HUES48 (cell line): ENCODE measurements at regions not wholly inside any gene's neighbourhood (a gene's known extent, or its start where the extent isn't known, plus 50 kb on each side); places are given as distances from the start of the nearest gene placed in this dataset.
"Not testable (repeated sequence)": the region's sequence is repeated elsewhere in the genome, so short reads cannot be mapped to it uniquely, and the experiment has no call there.

ENCODE experiments used
- H3K27ac ChIP-seq: one replicate; pipeline ENCODE4 v1.7.0; 2013; ENCODE audit warnings: low read depth, low read length, inconsistent platforms
- H3K27me3 ChIP-seq: 2 replicates; pipeline ENCODE4 v1.6.1; 2013; ENCODE audit warnings: mild to moderate bottlenecking, low read length; ENCODE audit not compliant: control insufficient read depth, insufficient read depth
- H3K36me3 ChIP-seq: 2 replicates; pipeline ENCODE4 v1.6.1; 2013; ENCODE audit warnings: low read length; ENCODE audit not compliant: control insufficient read depth, insufficient read depth
- H3K4me1 ChIP-seq: 2 replicates; pipeline ENCODE4 v1.6.1; 2013; ENCODE audit warnings: mild to moderate bottlenecking, low read length; ENCODE audit not compliant: control insufficient read depth, insufficient read depth
- H3K4me3 ChIP-seq: 2 replicates; pipeline ENCODE4 v1.5.1; 2013; ENCODE audit warnings: mild to moderate bottlenecking, low read depth, low read length
- H3K9ac ChIP-seq: 2 replicates; pipeline ENCODE4 v1.6.1; 2013; ENCODE audit warnings: mild to moderate bottlenecking, low read depth, low read length, moderate library complexity
- H3K9me3 ChIP-seq: 2 replicates; pipeline ENCODE4 v1.6.1; 2013; ENCODE audit warnings: low read length; ENCODE audit not compliant: control insufficient read depth, insufficient read depth

GRCh38 chr1:234824836-234825235, 214.9 kb upstream of the IRF2BP2 start:
- H3K4me1 ChIP-seq, H3K27ac ChIP-seq, H3K4me3 ChIP-seq, H3K27me3 ChIP-seq, H3K9me3 ChIP-seq, H3K9ac ChIP-seq, H3K36me3 ChIP-seq: not testable (repeated sequence)

DNA sequence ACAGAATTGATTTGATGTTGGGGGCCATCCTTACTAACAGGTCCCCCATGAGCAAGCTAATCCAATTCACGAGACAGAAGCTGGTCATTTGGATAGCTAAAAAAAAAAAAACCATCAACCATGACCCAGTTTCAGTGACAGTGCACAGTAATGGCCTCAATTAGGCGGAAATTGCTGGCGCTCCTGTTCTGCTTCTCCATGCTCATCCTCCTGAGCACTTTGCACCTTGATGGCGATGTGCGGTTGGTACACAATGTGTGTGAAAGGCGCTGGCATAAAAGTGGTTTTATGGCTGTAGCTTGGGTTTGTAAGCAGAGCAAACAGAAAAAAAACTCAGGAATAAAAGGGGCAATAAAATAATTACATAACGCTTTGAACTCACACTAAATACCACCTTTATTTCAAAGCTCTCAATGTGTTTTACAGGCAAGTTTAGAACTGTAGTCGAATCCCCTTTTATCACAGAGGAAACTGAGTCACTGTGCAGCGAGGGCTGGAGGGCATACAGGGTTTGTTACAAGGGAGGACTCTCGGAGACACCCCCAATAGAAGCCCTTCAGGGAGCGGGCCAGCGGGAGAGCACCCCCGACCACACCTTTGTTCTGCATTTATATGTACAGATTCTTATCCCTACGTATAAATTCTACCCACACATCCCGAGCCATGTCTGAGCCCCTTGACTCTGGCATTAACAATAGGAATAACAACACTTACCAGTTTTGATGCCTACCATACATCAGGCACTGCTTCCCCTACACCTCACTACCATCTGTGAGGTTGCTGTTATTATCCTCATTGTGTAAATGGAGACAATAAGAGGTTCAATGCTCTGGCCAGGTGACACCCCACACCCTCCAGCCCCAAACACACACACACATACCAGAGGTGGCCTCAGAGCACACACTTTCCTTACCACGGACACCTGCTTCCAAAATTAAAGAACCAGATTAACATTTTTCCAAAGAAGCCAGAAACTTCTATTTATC, 213.5 kb upstream of the IRF2BP2 start:
- Histone ChIP-seq H3K27me3 (no peaks in the 10 kb centered on the region), H3K4me1 (no peaks in the 10 kb centered on the region), H3K27ac (no peak overlapping the region), H3K36me3 (no peaks in the 10 kb centered on the region), H3K9me3 (no peaks in the 10 kb centered on the region), H3K9ac (no peak overlapping the region), H3K4me3 (no peak overlapping the region)

DNA sequence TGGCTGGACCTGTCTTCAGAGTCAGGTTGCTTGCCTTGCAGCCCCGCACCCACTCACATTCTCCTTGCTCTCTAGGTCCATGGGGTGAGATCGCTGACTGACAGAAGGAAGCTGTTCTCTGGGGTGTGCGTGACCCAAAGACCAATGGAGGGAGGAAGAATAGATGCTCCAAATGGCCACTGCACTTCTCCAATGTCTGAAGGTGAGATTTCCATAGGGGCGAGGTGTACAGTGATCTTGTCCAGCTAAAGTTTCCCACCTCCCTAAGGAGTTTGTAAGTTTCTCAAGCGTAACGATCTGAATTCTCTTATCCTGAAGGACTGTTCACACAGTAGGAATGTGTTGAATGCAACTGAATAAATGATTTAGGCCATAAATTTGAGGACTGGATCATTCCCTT, 211.9 kb upstream of the IRF2BP2 start:
- no peaks in the 10 kb centered on the region for H3K27me3 ChIP-seq
- H3K9me3 ChIP-seq = no peaks in the 10 kb centered on the region
- H3K27ac ChIP-seq = no peak overlapping the region
- no peak overlapping the region for H3K9ac ChIP-seq
- H3K4me1 ChIP-seq = no peaks in the 10 kb centered on the region
- H3K4me3 ChIP-seq = no peak overlapping the region
- no peaks in the 10 kb centered on the region for H3K36me3 ChIP-seq

- H3K9ac ChIP-seq = no peak overlapping the region
- H3K27me3 ChIP-seq = no peaks in the 10 kb centered on the region
- H3K4me3 ChIP-seq = no peak overlapping the region
- no peak overlapping the region for H3K27ac ChIP-seq
- no peaks in the 10 kb centered on the region for H3K9me3 ChIP-seq
- H3K4me1 ChIP-seq = no peaks in the 10 kb centered on the region
- no peaks in the 10 kb centered on the region for H3K36me3 ChIP-seq
These were observed 210.6 kb upstream of the IRF2BP2 start for GRCh38 chr1:234820597-234820996.

DNA sequence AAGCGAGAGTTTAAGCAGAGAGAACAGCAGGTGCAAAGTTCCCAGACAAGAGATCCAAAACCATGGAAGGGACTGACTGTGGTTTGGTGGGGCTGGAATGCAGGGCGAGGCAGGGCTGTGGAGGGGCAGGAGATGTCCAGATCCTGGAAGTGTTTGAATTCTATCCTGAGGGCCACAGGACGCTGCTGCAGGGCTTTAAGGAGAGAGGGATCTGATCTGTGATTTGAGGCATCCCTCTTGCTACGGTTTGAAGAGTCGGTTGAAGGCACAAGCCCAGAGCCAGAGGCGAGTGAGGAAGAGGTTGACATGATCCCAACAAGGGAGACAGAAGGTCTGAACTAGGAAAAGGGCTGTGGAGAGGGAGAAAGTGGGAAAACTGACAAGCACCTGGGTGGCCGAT, 209.9 kb upstream of the IRF2BP2 start:
- not testable (repeated sequence) for H3K9me3 ChIP-seq, H3K27me3 ChIP-seq, H3K4me1 ChIP-seq, H3K4me3 ChIP-seq, H3K36me3 ChIP-seq, H3K27ac ChIP-seq, H3K9ac ChIP-seq

DNA sequence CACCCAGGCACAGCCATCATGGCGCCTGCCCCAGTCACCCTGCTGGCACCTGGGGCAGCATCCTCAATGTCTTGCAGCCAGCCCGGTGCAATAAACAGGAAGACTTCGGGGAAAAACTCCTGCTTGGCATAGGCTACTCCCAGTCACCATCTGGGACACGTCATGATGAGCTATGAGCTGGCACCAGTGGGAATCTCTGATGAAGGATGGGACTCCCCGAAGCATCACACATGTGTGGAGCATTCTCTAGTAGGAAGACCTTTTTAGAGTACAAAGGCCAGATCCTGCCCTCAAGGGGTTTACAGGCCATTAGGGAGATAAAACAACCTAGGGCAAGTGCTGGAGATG, 208.0 kb upstream of the IRF2BP2 start:
- not testable (repeated sequence) for H3K9ac ChIP-seq, H3K9me3 ChIP-seq, H3K27ac ChIP-seq, H3K36me3 ChIP-seq, H3K4me3 ChIP-seq, H3K4me1 ChIP-seq, H3K27me3 ChIP-seq

DNA sequence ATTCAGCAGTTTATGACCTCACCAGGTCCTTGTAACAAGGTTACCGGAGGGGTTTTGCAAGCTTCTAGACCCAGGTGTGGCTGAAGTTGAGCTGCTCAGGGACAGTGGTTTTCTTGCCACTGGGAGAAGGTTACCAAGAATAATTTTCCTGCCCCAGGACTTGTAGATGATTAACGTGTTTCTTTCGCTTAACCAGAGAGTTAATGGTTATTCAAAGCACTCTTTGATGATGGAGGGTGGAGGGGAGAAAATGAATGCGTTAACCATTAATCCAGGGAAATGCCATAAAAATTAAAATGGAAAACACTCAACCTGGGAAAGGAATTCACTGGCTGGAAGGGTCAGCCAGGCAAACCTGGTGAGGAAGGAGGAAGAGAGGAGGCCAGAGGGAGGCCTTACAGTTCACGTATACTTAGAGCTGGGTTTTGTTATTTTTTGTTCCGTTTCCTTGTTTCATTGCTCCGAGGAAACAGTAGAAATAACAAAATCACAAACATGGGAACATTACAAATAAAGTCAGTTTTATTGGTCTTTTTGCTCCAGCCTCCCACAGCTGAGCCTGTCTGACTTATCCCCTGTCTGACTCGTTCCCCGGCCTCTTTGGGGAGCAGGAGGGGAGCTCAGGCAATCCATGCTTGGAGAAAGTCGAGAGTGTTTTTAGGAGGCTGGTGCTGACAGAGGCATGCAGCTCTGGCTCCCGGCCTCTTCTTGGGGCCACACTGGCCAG, 207.5 kb upstream of the IRF2BP2 start:
- not testable (repeated sequence) for H3K9me3 ChIP-seq, H3K36me3 ChIP-seq, H3K4me1 ChIP-seq, H3K27me3 ChIP-seq, H3K4me3 ChIP-seq, H3K9ac ChIP-seq, H3K27ac ChIP-seq

DNA sequence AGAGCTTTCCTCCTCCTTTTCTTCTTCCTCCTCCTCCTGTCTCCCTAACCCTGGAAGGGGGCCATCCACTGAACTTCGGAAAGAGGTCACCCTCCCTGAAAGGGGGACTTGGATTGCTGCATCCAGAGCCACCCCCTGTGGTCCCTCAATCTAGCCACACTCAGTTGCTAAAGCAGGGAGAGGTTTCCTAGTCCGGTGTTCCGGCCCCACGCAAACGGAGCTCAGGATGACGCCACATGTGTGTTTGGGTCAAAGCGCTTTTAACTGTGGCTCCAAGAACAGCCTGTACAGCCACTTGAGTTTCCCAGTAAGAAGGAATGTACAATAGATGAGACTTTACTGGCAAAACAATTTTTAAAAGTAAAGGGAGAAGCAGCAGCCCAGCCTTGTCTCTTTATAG, 206.9 kb upstream of the IRF2BP2 start:
- H3K4me1 ChIP-seq, H3K27ac ChIP-seq, H3K27me3 ChIP-seq, H3K9me3 ChIP-seq, H3K4me3 ChIP-seq, H3K36me3 ChIP-seq, H3K9ac ChIP-seq: not testable (repeated sequence)

DNA sequence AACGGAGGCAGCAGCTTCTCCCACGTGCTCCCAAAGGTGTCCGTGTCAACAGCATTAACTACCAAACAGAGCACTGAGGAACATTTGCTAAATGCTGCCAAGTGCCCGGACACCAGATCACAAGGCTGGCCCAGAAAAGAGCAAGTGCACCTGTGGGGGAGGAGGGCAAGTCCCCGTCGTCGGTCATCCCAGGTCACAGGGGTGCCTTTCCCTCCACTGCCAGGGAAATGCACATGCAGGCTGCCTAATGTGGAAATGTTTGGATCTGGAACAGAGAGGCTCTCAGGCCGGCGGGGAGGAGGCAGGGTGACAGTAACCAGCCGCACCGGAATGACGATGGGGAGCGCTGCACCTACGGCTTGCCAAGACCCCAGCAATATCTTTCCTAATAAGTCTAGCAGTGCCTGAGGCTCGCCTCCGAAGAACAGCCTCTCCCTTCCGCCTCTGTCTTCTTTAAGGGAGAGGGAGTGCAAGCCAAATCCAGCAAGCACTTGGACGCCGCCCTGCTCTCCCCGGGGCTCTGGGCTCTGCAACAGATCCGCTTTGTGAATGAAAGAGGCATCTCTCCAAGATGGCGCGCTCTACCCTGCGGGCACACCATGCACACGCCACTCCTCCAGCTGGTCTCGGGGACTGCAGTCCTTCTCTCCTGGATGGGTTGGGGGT, 206.3 kb upstream of the IRF2BP2 start:
- H3K36me3 ChIP-seq, H3K27me3 ChIP-seq, H3K27ac ChIP-seq, H3K9me3 ChIP-seq, H3K4me1 ChIP-seq, H3K4me3 ChIP-seq, H3K9ac ChIP-seq: not testable (repeated sequence)

GRCh38 chr1:234815295-234815815, 205.4 kb upstream of the IRF2BP2 start:
- not testable (repeated sequence) for H3K9me3 ChIP-seq, H3K27me3 ChIP-seq, H3K36me3 ChIP-seq, H3K4me3 ChIP-seq, H3K4me1 ChIP-seq, H3K27ac ChIP-seq, H3K9ac ChIP-seq

DNA sequence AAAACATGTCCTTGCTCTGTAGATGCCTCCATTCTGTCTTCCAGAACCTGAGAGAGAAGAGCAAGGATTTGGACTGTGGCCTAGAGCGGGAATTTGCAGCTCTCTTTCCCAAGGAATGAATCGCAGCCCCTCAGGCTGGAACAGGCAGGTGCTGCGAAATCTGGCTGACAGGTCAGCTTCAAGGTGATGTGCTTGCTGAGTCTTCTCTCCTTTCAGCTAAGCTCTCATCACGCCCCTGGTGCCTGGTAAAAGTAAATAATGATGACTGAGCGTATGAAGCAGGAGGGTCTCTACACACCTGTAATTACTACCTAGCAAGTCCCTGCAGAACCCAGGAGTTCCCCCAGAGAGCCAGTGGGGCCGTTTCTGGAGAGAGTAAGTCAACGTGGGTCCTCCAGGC, 204.3 kb upstream of the IRF2BP2 start:
- H3K36me3 ChIP-seq, H3K27me3 ChIP-seq, H3K27ac ChIP-seq, H3K4me1 ChIP-seq, H3K9me3 ChIP-seq, H3K4me3 ChIP-seq, H3K9ac ChIP-seq: not testable (repeated sequence)
